Mesendoderm (in vitro differentiated cells): ENCODE measurements at regions not wholly inside any gene's neighbourhood (a gene's known extent, or its start where the extent isn't known, plus 50 kb on each side); places are given as distances from the start of the nearest gene placed in this dataset.

Source experiments
- DNase-seq: peaks from one replicate; pipeline ENCODE4 v3.0.0; 2013
- H2AK5ac ChIP-seq: 2 replicates; pipeline ENCODE4 v1.6.1; 2013; ENCODE audit warnings: low read length, inconsistent platforms
- H2BK120ac ChIP-seq: 2 replicates; pipeline ENCODE4 v1.6.1; 2013; ENCODE audit warnings: low read depth, mild to moderate bottlenecking, low read length, moderate library complexity, mixed read lengths
- H2BK15ac ChIP-seq: replicated peaks from 2 replicates; pipeline ENCODE4 v1.6.1; 2013; ENCODE audit warnings: low read depth, mild to moderate bottlenecking, moderate library complexity
- H2BK5ac ChIP-seq: 2 replicates; pipeline ENCODE4 v1.6.1; 2013; ENCODE audit warnings: low read length, inconsistent platforms
- H3K18ac ChIP-seq: 2 replicates; pipeline ENCODE4 v1.6.1; 2013; ENCODE audit warnings: mild to moderate bottlenecking, low read length, mixed read lengths
- H3K23ac ChIP-seq: one replicate; pipeline ENCODE4 v1.6.1; 2013; ENCODE audit warnings: low read length
- H3K27ac ChIP-seq: 2 replicates; pipeline ENCODE4 v1.5.1; 2013; ENCODE audit warnings: low read depth, mild to moderate bottlenecking, inconsistent platforms, low read length, moderate library complexity
- H3K27me3 ChIP-seq: 2 replicates; pipeline ENCODE4 v1.6.1; 2013; ENCODE audit warnings: low read length, control low read depth, mild to moderate bottlenecking, inconsistent platforms; ENCODE audit not compliant: insufficient read depth, poor library complexity
- H3K36me3 ChIP-seq: 2 replicates; pipeline ENCODE4 v1.6.1; 2013; ENCODE audit warnings: low read length, inconsistent platforms; ENCODE audit not compliant: control insufficient read depth, insufficient read depth
- H3K4ac ChIP-seq: one replicate; pipeline ENCODE4 v1.6.1; 2013; ENCODE audit warnings: low read depth, mild to moderate bottlenecking, low read length, moderate library complexity
- H3K4me1 ChIP-seq: 2 replicates; pipeline ENCODE4 v1.6.1; 2013; ENCODE audit warnings: low read depth, low read length, inconsistent platforms; ENCODE audit not compliant: control insufficient read depth
- H3K4me2 ChIP-seq: 2 replicates; pipeline ENCODE4 v1.6.1; 2013; ENCODE audit warnings: low read length
- H3K4me3 ChIP-seq: 2 replicates; pipeline ENCODE4 v1.5.1; 2013; ENCODE audit warnings: mild to moderate bottlenecking, low read length
- H3K56ac ChIP-seq: one replicate; pipeline ENCODE4 v1.6.1; 2013; ENCODE audit warnings: low read length
- H3K79me1 ChIP-seq: 2 replicates; pipeline ENCODE4 v1.6.1; 2013; ENCODE audit warnings: low read length, inconsistent platforms
- H3K79me2 ChIP-seq: 2 replicates; pipeline ENCODE4 v1.6.1; 2013; ENCODE audit warnings: mild to moderate bottlenecking, low read length; ENCODE audit not compliant: control insufficient read depth, insufficient read depth
- H3K9ac ChIP-seq: 2 replicates; pipeline ENCODE4 v1.6.1; 2013; ENCODE audit warnings: low read length, inconsistent platforms
- H4K5ac ChIP-seq: one replicate; pipeline ENCODE4 v1.6.1; 2013; ENCODE audit warnings: low read length
- H4K8ac ChIP-seq: one replicate; pipeline ENCODE4 v1.6.1; 2013; ENCODE audit warnings: low read depth, mild to moderate bottlenecking, control low read depth, low read length, moderate library complexity
- WGBS: extraction: QIAGEN DNeasy Blood & Tissue Kit; methylation state at CpG from one replicate; pipeline ENCODE4 v1.1.7; 2013; ENCODE audit warnings: low lambda C conversion rate, missing lambda C conversion rate; ENCODE audit not compliant: insufficient coverage; ENCODE audit errors: extremely low coverage; 5-methylcytosine and 5-hydroxymethylcytosine counted together

DNA sequence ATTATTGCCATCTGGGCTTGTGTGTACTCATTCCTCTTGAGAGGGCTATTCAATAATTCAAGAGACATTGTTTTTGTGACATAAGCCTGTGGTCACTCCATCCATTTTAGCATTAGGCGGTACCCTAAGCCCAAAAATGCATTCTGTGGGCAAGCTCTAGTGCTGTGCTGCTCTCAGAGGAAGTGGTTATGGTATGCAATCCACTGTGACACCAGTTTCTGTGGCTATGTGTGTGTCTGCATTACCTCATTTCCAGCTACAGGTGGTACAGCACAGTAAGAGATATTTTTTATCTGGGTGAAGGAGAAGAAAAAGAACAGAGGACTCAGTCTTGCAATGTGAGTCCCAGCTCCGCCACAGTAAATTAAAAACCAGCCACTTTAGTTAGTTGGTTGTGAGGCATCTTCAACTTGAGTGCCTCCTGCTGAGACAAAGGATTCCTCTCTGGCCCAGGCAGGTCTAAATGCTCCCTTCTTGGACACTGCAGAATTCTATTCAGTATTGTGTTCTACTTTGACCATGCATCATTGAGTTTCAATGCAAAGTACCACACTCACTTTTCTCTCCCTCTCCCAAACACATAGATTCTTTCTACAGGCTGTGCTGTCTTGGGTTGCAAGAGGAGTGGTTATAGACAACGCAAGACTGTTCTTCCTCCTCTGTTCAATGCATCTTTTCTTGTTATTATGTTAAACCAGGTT, 777.8 kb upstream of the BRINP3 start:
- no peaks in the 10 kb centered on the region for H3K79me1 ChIP-seq
- H3K4me1 ChIP-seq = no peaks in the 10 kb centered on the region
- H4K5ac ChIP-seq = no peak overlapping the region
- no peak overlapping the region for H3K23ac ChIP-seq
- no peak overlapping the region for H4K8ac ChIP-seq
- no peak overlapping the region for H2AK5ac ChIP-seq
- H3K18ac ChIP-seq = no peak overlapping the region
- H3K27me3 ChIP-seq = no peaks in the 10 kb centered on the region
- no peak overlapping the region for H3K4me3 ChIP-seq
- H3K27ac ChIP-seq = no peak overlapping the region
- WGBS = no CpG with 5 or more reads among the region's 3 CpGs
- H3K4ac ChIP-seq = no peak overlapping the region
- H2BK15ac ChIP-seq = no peak overlapping the region
- no peak overlapping the region for H2BK120ac ChIP-seq
- H3K9ac ChIP-seq = no peak overlapping the region
- no peaks in the 10 kb centered on the region for H3K79me2 ChIP-seq
- H3K56ac ChIP-seq = no peak overlapping the region
- H3K4me2 ChIP-seq = no peak overlapping the region
- peak; percentile 0 for DNase-seq
- H3K36me3 ChIP-seq = no peaks in the 10 kb centered on the region
- H2BK5ac ChIP-seq = no peak overlapping the region

DNA sequence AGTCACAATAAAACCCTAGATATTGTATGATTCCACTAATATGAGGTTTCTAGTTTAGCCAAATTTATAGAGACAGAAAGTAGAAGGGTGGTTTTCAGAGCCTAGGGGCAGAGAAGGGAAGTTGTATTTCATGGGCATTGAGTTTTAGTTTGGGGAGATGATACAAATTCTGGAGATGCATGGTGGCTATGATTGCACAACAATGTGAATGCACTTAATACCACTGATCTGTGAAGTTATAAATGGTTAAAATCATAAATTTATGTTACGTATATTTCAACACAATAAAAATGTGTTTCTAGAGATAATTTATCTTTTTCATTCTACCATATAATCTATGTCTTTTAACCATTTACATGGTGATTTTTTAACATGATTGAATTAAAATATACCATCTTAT, 779.3 kb upstream of the BRINP3 start:
- WGBS = no CpG with 5 or more reads among the region's 1 CpG
- H3K56ac ChIP-seq = no peak overlapping the region
- no peak overlapping the region for H3K27ac ChIP-seq
- no peak overlapping the region for H4K8ac ChIP-seq
- H3K79me1 ChIP-seq = no peaks in the 10 kb centered on the region
- no peaks in the 10 kb centered on the region for H3K79me2 ChIP-seq
- no peak overlapping the region for H4K5ac ChIP-seq
- H3K4ac ChIP-seq = no peak overlapping the region
- H3K4me3 ChIP-seq = no peak overlapping the region
- H3K9ac ChIP-seq = no peak overlapping the region
- H3K23ac ChIP-seq = no peak overlapping the region
- no peak overlapping the region for H3K4me2 ChIP-seq
- H2BK5ac ChIP-seq = no peak overlapping the region
- no peak overlapping the region for H2BK120ac ChIP-seq
- H3K36me3 ChIP-seq = no peaks in the 10 kb centered on the region
- H2BK15ac ChIP-seq = no peak overlapping the region
- no peaks in the 10 kb centered on the region for H3K27me3 ChIP-seq
- H3K18ac ChIP-seq = no peak overlapping the region
- H2AK5ac ChIP-seq = no peak overlapping the region
- DNase-seq = no peak
- H3K4me1 ChIP-seq = no peaks in the 10 kb centered on the region

DNA sequence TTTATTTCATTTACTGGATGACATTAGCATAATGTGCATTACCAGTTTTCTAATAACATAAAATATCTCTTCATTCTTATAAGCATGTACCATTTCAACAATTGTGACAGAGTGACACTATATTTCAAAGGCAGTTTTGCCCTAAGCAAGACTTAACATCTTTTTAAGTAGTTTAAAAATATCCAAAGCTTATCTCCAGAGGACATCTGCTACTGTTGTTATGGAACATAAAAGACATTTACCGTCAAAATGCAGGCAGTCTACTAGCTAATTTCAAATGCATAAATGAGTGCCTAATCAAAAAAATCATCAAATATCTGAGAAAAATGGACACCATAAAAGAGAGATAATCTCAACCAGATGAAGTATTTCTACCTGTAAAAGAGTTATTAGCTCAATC, 782.4 kb upstream of the BRINP3 start:
- Histone ChIP-seq H3K79me2 (no peaks in the 10 kb centered on the region), H3K23ac (no peak overlapping the region), H3K9ac (no peak overlapping the region), H3K4me2 (no peak overlapping the region), H4K5ac (no peak overlapping the region), H3K79me1 (no peaks in the 10 kb centered on the region), H3K27ac (no peak overlapping the region), H3K36me3 (no peaks in the 10 kb centered on the region), H2BK120ac (no peak overlapping the region), H3K4me1 (no peaks in the 10 kb centered on the region), H3K27me3 (no peaks in the 10 kb centered on the region), H3K4ac (no peak overlapping the region), H2BK15ac (no peak overlapping the region), H2BK5ac (no peak overlapping the region), H4K8ac (no peak overlapping the region), H3K18ac (no peak overlapping the region), H3K4me3 (no peak overlapping the region), H3K56ac (no peak overlapping the region), H2AK5ac (no peak overlapping the region)
- no peak for DNase-seq
- WGBS = no CpG with 5 or more reads among the region's 1 CpG

DNA sequence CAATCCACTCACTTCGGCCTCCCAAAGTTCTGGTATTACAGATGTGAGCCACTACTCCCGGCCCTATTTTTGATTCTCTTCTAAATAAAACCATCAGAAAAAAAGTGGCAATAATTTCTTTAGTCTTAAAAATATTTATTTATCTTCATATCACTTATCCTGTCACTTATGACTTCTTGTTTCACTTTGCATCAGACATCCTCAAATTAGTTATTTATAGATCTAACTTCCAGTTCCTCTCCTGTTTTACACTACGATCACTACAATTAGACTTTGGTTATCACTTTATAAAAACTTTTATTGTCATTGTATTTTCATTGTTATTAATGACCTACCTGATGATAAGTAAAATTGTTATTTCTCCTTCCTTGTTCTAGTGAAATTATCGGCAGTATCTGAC, 783.4 kb upstream of the BRINP3 start:
- H3K27me3 ChIP-seq = no peaks in the 10 kb centered on the region
- no peak overlapping the region for H3K23ac ChIP-seq
- H3K79me1 ChIP-seq = no peaks in the 10 kb centered on the region
- no peak for DNase-seq
- H3K18ac ChIP-seq = no peak overlapping the region
- no peaks in the 10 kb centered on the region for H3K36me3 ChIP-seq
- WGBS = no CpG with 5 or more reads among the region's 4 CpGs
- H3K4me2 ChIP-seq = no peak overlapping the region
- H2BK5ac ChIP-seq = no peak overlapping the region
- H3K4me3 ChIP-seq = no peak overlapping the region
- no peak overlapping the region for H3K9ac ChIP-seq
- no peak overlapping the region for H2BK120ac ChIP-seq
- H4K5ac ChIP-seq = no peak overlapping the region
- H3K56ac ChIP-seq = no peak overlapping the region
- H2BK15ac ChIP-seq = no peak overlapping the region
- no peak overlapping the region for H2AK5ac ChIP-seq
- H3K27ac ChIP-seq = no peak overlapping the region
- H3K79me2 ChIP-seq = no peaks in the 10 kb centered on the region
- H3K4ac ChIP-seq = no peak overlapping the region
- H4K8ac ChIP-seq = no peak overlapping the region
- no peaks in the 10 kb centered on the region for H3K4me1 ChIP-seq

DNA sequence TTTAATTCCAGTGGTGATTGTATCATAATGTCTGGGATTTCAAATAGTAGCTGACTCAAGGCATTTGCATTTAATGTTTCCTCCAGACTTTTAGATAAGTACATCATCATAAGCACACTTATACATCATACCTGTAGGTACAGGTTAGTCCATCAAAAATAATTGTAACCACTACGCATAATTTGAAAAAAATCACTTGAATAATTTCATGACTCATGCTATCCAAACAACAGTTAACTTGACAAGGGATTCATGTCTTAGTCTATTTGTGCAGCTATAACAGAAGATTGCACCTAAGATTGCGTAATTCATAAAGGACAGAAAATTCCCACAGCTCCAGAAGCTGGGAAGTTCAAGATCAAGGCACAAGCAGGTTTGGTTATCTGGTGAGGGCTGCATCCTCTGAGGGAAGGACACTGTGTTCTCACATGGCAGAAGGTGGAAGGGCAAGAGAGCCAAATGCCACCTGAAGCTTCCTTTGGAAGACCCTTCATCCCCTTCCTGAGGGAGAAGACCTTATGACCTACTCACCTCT, 801.7 kb upstream of the BRINP3 start:
- H2BK120ac ChIP-seq = no peak overlapping the region
- no peaks in the 10 kb centered on the region for H3K79me1 ChIP-seq
- H2BK5ac ChIP-seq = no peak overlapping the region
- H2AK5ac ChIP-seq = no peak overlapping the region
- H3K4ac ChIP-seq = no peak overlapping the region
- no peak overlapping the region for H3K4me3 ChIP-seq
- no peaks in the 10 kb centered on the region for H3K27me3 ChIP-seq
- no peak overlapping the region for H3K23ac ChIP-seq
- no peaks in the 10 kb centered on the region for H3K36me3 ChIP-seq
- no peaks in the 10 kb centered on the region for H3K79me2 ChIP-seq
- H3K4me2 ChIP-seq = no peak overlapping the region
- no peak overlapping the region for H3K56ac ChIP-seq
- no peak overlapping the region for H3K9ac ChIP-seq
- no peak overlapping the region for H3K18ac ChIP-seq
- H4K8ac ChIP-seq = no peak overlapping the region
- WGBS = no CpG with 5 or more reads among the region's 2 CpGs
- H4K5ac ChIP-seq = no peak overlapping the region
- no peak overlapping the region for H3K27ac ChIP-seq
- no peak overlapping the region for H2BK15ac ChIP-seq
- H3K4me1 ChIP-seq = no peaks in the 10 kb centered on the region
- no peak for DNase-seq

DNA sequence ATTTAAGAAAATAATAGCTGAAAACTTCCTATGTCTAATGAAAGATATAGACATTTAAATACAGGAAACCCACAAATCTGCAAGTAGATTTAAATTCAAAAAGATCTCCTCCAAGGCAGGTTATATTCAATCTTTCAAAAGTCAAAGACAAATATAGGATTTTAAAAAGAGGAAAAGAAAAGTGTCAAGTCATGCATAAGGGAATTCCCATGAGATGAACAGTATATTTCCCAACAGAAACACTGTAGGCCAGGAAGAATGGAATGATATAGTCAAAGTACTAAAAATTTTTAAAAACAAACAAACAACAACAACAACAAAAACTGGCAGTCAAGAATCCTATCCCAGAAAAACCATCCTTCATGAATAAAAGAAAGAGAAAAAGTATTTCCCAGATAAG, 806.5 kb upstream of the BRINP3 start:
- Histone ChIP-seq H3K56ac (no peak overlapping the region), H4K5ac (no peak overlapping the region), H2BK5ac (no peak overlapping the region), H3K4ac (no peak overlapping the region), H3K79me1 (no peaks in the 10 kb centered on the region), H3K4me2 (no peak overlapping the region), H3K79me2 (no peaks in the 10 kb centered on the region), H3K4me3 (no peak overlapping the region), H2AK5ac (no peak overlapping the region), H3K27me3 (no peaks in the 10 kb centered on the region), H4K8ac (no peak overlapping the region), H2BK15ac (no peak overlapping the region), H3K9ac (no peak overlapping the region), H3K4me1 (no peaks in the 10 kb centered on the region), H3K27ac (no peak overlapping the region), H3K36me3 (no peaks in the 10 kb centered on the region), H3K23ac (no peak overlapping the region), H2BK120ac (no peak overlapping the region), H3K18ac (no peak overlapping the region)
- DNase-seq = no peak
